Ishikawa (cell line): ENCODE measurements at regions not wholly inside any gene's neighbourhood (a gene's known extent, or its start where the extent isn't known, plus 50 kb on each side); places are given as distances from the start of the nearest gene placed in this dataset.

Source experiments
- EP300 ChIP-seq: IDR thresholded peaks from 2 replicates; pipeline ENCODE4 v1.6.1; 2012; ENCODE audit warnings: borderline replicate concordance
- MAX ChIP-seq: IDR thresholded peaks from 2 replicates; pipeline ENCODE4 v1.6.1; 2012

GRCh38 chr15:95874637-95875036 is 455.9 kb upstream of the NR2F2 start:
- TF ChIP-seq MAX (no peak), EP300 (no peak)
